CD4-positive, CD25-positive, alpha-beta regulatory T cell (primary cell): ENCODE measurements at regions not wholly inside any gene's neighbourhood (a gene's known extent, or its start where the extent isn't known, plus 50 kb on each side); places are given as distances from the start of the nearest gene placed in this dataset.
A peak's percentile ranks its signal among the peaks of the same experiment; 100 is the strongest.

Source experiments
- ATAC-seq, 2 donors: fragments of 150-1000 bp; cut with Tn5 transposase; one replicate each; pipeline ENCODE4 v1.10.0; 2021; ENCODE audit warnings: low read depth in 2 of 2, moderate number of reproducible peaks in 2 of 2, moderate library complexity in 1 of 2
- DNase-seq, 3 donors: peaks; one replicate each; pipeline versions ENCODE4 v3.0.0 to v3.0.0-alpha.2; 2012 to 2022; ENCODE audit warnings: mixed read lengths in 1 of 3
- H3K27ac ChIP-seq: one replicate; pipeline ENCODE4 v1.7.0; 2013; ENCODE audit warnings: mild to moderate bottlenecking, low read length; ENCODE audit not compliant: insufficient read depth, poor library complexity, severe bottlenecking
- H3K27me3 ChIP-seq: one replicate; pipeline ENCODE4 v1.7.0; 2013; ENCODE audit warnings: low read length; ENCODE audit not compliant: control insufficient read depth, insufficient read depth
- H3K36me3 ChIP-seq: one replicate; pipeline ENCODE4 v1.7.0; 2013; ENCODE audit warnings: mild to moderate bottlenecking, low read length, moderate library complexity; ENCODE audit not compliant: control insufficient read depth, insufficient read depth
- H3K4me1 ChIP-seq: 2 replicates; pipeline ENCODE4 v1.7.0; 2013; ENCODE audit warnings: mild to moderate bottlenecking, low read length; ENCODE audit not compliant: insufficient read depth, control insufficient read depth, poor library complexity, severe bottlenecking
- H3K4me3 ChIP-seq: one replicate; pipeline ENCODE4 v1.7.0; 2013; ENCODE audit warnings: low read depth, mild to moderate bottlenecking, low read length, moderate library complexity
- H3K9me3 ChIP-seq, 2 experiments: 1 replicate in 1 of 2; 2 replicates in 1 of 2; pipeline ENCODE4 v1.7.0; 2013; ENCODE audit warnings: low read length in 2 of 2, mild to moderate bottlenecking in 1 of 2, moderate library complexity in 1 of 2; ENCODE audit not compliant: control insufficient read depth in 2 of 2
- H3K27ac Mint-ChIP-seq, 3 donors: one replicate each; pipeline ENCODE4 v1.8.0; 2020 to 2022; ENCODE audit warnings: mild to moderate bottlenecking in 3 of 3, mixed read lengths in 3 of 3, moderate library complexity in 2 of 3
- H3K27me3 Mint-ChIP-seq: one replicate; pipeline ENCODE4 v1.8.0; 2022; ENCODE audit warnings: mild to moderate bottlenecking, mixed read lengths
- H3K36me3 Mint-ChIP-seq: one replicate; pipeline ENCODE4 v1.8.0; 2020; ENCODE audit warnings: mixed read lengths
- H3K4me1 Mint-ChIP-seq, 4 donors: one replicate each; pipeline ENCODE4 v1.8.0; 2020 to 2022; ENCODE audit warnings: mixed read lengths in 4 of 4, mild to moderate bottlenecking in 1 of 4
- H3K4me3 Mint-ChIP-seq, 4 donors: one replicate each; pipeline ENCODE4 v1.8.0; 2020 to 2022; ENCODE audit warnings: mild to moderate bottlenecking in 4 of 4, mixed read lengths in 4 of 4, moderate library complexity in 3 of 4
- H3K9me3 Mint-ChIP-seq, 7 donors: one replicate each; pipeline ENCODE4 v1.8.0; 2020 to 2022; ENCODE audit warnings: mixed read lengths in 7 of 7, mild to moderate bottlenecking in 3 of 7, moderate library complexity in 2 of 7

DNA sequence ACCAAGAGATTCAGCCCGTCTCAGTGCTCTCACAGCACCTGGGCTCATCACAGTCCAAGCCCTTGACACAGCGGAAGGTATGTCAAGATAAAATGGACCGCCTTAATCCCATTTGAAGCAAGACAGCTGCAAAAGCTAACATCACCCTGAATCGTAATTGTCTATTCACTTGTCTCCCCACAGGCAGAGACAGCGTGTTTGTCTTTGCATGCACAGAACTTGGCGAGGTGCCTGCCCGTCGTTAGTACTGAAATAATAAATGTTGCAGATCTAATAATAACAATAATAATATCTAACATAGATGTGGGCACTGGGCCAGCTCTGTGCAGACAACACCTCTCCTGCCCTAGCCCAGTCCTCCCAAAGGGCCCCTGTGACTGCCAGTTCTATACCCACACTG, 271.7 kb downstream of the NPHP4 start:
- DNase-seq (no peak), ATAC-seq (no peak)
- Mint-ChIP-seq H3K27me3 (peaks cover 10% of the 10 kb centered on the region), H3K27ac (no peak overlapping the region), H3K36me3 (no peaks in the 10 kb centered on the region), H3K9me3 (peaks cover 0 to 4% (median 1%) of the 10 kb centered on the region in 7 donors), H3K4me3 (peak overlapping the region in 1 of 4 donors; percentile 19), H3K4me1 (no peaks in the 10 kb centered on the region)
- Histone ChIP-seq H3K36me3 (no peaks in the 10 kb centered on the region), H3K4me1 (no peaks in the 10 kb centered on the region), H3K27me3 (no peaks in the 10 kb centered on the region), H3K9me3 (peaks cover 0 to under 1% of the 10 kb centered on the region in 2 experiments), H3K27ac (no peak overlapping the region), H3K4me3 (no peak overlapping the region)

DNA sequence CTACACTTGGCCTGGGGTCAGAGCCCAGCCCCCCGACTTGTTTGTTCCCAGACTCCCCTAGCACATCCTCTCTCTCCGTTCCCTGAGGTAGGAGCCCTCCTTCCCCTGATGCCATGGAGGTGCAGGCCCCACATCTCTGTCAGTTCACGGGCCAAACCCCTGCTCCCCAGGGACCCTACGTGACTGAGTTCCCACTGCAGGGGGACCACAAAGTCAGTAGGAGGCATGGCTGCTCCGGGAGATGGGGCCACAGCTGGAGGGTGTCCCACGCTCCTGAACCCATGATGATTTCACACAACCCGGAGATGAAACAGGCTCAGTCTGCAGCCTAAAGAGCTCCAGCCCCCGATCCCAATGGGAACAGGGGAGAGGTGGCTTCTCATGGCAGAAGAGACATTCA, 272.2 kb downstream of the NPHP4 start:
- Mint-ChIP-seq H3K27me3 (peaks cover 10% of the 10 kb centered on the region), H3K4me3 (peak overlapping the region in 1 of 4 donors; percentile 19), H3K9me3 (peaks cover 0 to 8% (median 1%) of the 10 kb centered on the region in 7 donors), H3K27ac (no peak overlapping the region), H3K4me1 (no peaks in the 10 kb centered on the region), H3K36me3 (no peaks in the 10 kb centered on the region)
- H3K27me3 ChIP-seq = no peaks in the 10 kb centered on the region
- H3K4me1 ChIP-seq = no peaks in the 10 kb centered on the region
- DNase-seq (no peak), ATAC-seq (no peak)
- H3K4me3 ChIP-seq = no peak overlapping the region
- peaks cover 0 to 5% of the 10 kb centered on the region in 2 experiments for H3K9me3 ChIP-seq
- H3K36me3 ChIP-seq = no peaks in the 10 kb centered on the region
- no peak overlapping the region for H3K27ac ChIP-seq

DNA sequence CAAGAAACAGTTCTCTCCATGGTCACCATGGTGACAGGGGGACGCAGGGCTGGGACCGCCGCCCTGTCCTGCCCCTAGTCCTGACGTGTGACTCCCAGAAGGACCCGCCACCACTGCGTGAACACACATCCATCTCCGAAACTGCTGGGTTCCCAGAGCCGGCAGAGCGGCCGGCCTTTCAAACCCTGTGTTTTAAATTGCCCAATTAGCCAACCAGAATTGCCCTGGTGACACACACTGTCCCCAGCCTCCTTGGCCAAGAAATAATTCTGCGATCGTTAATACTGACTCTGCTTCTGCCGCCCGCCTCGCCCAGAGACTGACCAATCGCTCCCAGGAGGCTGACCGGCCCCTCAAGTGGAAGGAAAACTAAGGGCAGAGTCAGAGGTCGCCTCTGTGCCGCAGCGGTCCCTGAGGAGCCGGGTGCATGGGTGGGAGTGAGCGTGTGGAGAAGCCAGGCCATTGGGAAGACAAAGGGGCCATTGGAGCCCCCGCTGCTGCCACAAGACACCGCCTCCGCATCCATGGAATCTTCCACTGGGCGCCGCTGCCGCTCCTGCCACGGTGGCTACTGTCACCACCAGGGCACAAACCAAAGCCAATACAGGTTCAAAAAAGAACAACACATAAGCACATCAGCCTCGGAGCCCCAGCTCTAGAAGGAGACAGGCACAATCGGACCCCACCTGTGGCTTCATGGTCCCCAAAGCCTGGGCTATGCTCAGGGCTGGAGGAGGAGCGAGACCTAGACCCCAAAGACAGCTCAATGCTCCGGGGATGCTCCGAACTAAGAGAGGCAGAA, 273.2 kb downstream of the NPHP4 start:
- Histone ChIP-seq H3K27ac (no peak overlapping the region), H3K9me3 (peaks cover 0 to 5% of the 10 kb centered on the region in 2 experiments), H3K4me1 (no peaks in the 10 kb centered on the region), H3K27me3 (no peaks in the 10 kb centered on the region), H3K4me3 (no peak overlapping the region), H3K36me3 (no peaks in the 10 kb centered on the region)
- Mint-ChIP-seq H3K36me3 (no peaks in the 10 kb centered on the region), H3K4me3 (no peak overlapping the region), H3K4me1 (no peaks in the 10 kb centered on the region), H3K27me3 (peaks cover 10% of the 10 kb centered on the region), H3K9me3 (peaks cover 0 to 11% (median 1%) of the 10 kb centered on the region in 7 donors), H3K27ac (no peak overlapping the region)
- no peak for DNase-seq
- ATAC-seq = no peak

DNA sequence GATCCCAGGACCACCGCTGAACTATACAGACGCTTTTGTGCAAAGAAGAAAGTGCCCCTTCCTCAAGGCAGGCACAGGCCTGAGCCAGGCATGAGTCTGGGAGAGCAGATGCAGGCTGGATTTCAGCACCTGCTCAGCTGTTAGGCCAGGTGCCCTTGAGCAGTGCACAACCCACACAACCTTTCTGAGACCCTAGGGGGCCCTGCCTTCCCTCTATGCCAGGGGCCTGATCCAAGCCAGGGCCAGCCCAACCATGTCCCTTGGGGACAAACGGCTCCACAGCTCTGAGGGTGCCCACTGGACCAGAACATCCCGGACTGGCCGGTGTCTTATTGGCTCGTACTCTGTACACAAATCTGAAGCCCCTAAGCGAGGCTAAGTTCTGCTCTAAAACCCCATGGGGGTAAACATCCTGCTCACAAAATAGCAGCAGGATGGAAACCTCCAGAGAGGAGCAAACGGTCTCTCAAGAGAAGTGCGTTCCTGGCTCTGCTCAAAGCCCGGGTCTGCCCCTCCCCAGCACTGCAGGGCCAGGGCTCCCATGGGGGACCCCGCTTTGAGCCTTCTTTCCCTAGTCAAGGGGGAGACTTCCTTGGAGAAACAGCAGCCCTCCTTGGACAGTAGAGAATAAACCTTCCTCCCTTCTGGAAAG, 275.1 kb downstream of the NPHP4 start:
- H3K4me1 Mint-ChIP-seq = no peaks in the 10 kb centered on the region
- DNase-seq (no peak), ATAC-seq (no peak)
- Histone ChIP-seq H3K27me3 (no peaks in the 10 kb centered on the region), H3K4me3 (no peak overlapping the region), H3K36me3 (no peaks in the 10 kb centered on the region), H3K27ac (no peak overlapping the region), H3K9me3 (peaks cover 0 to 5% of the 10 kb centered on the region in 2 experiments), H3K4me1 (no peaks in the 10 kb centered on the region)
- H3K4me3 Mint-ChIP-seq = no peak overlapping the region
- peaks cover 0 to 11% (median 0%) of the 10 kb centered on the region in 7 donors for H3K9me3 Mint-ChIP-seq
- H3K27ac Mint-ChIP-seq = no peak overlapping the region
- H3K27me3 Mint-ChIP-seq = peaks cover 10% of the 10 kb centered on the region
- no peaks in the 10 kb centered on the region for H3K36me3 Mint-ChIP-seq

DNA sequence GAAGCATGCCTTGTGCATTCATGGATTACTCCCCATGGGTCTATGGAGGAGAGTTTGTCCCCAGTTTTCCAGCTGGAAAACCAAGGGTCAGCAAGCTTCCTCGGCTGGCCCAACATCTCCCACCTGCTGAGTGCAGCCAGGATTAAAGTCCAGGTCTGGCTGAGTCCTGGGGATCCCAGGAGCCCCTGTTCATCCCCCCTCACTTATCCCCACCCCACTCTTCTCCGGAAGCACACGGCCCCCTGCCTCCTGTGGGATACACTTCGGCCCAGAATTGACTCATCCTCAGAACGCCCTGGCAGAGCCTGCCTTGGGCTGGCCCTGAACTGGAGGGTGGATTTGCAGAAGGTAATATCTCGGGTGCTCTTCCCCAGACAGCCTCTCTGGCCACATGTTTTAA, 276.1 kb downstream of the NPHP4 start:
- H3K4me3 ChIP-seq = no peak overlapping the region
- no peak overlapping the region for H3K27ac ChIP-seq
- peaks cover 0 to 11% (median 0%) of the 10 kb centered on the region in 7 donors for H3K9me3 Mint-ChIP-seq
- peaks cover 0 to 5% of the 10 kb centered on the region in 2 experiments for H3K9me3 ChIP-seq
- H3K36me3 ChIP-seq = no peaks in the 10 kb centered on the region
- DNase-seq = no peak
- no peaks in the 10 kb centered on the region for H3K4me1 Mint-ChIP-seq
- no peak overlapping the region for H3K4me3 Mint-ChIP-seq
- no peaks in the 10 kb centered on the region for H3K27me3 ChIP-seq
- H3K4me1 ChIP-seq = no peaks in the 10 kb centered on the region
- no peak for ATAC-seq
- no peak overlapping the region for H3K27ac Mint-ChIP-seq
- H3K36me3 Mint-ChIP-seq = no peaks in the 10 kb centered on the region
- H3K27me3 Mint-ChIP-seq = peaks cover 10% of the 10 kb centered on the region

DNA sequence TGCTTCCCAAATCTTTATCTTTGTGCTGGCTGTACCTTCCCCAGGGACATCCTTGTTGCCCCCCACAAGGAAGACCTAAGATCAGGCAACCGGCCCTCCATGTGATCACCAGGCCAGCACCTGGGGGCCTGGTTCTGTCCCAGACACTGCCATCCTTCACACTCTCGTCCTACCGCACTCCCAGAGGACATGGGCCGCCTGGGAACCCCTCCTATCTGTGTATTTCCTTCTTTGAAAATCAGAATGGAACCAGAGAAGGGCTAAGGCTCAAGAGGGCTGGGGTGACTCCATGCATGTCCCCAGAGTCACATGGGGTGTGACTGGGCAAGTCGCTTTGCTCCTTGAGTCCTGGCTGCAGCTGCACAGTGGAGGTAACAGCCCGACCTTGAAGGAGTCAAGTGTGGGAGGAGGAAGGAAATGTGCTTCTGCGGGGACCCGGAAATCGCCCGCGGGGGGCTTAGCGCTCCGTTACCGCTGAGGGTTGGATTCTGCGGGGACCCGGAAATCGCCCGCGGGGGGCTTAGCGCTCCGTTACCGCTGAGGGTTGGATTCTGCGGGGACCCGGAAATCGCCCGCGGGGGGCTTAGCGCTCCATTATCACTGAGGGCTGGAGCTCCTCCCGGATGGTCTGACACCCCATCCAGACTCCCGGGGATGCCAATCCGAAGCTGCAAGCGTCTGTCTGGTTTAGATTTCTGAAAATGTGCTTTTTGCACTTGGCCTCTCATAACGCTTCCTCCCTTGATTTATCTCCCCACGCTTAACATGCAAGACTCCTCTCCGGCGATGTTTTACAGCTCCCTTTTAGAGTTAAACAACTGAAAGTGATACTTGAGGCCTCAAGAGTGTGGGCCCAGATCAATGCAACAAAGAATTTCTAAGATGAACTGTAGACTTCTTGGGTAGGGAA, 278.9 kb downstream of the NPHP4 start:
- Mint-ChIP-seq H3K27ac (peak overlapping the region in 2 of 3 donors; percentile 41 to 43), H3K27me3 (peaks cover 10% of the 10 kb centered on the region), H3K4me3 (peak overlapping the region in 3 of 4 donors; percentile 13 to 72 (median 54)), H3K9me3 (peaks cover 0 to 11% (median 0%) of the 10 kb centered on the region in 7 donors), H3K36me3 (no peaks in the 10 kb centered on the region), H3K4me1 (no peaks in the 10 kb centered on the region)
- no peaks in the 10 kb centered on the region for H3K4me1 ChIP-seq
- no peak overlapping the region for H3K4me3 ChIP-seq
- H3K27ac ChIP-seq = no peak overlapping the region
- H3K9me3 ChIP-seq = peaks cover 0 to 5% of the 10 kb centered on the region in 2 experiments
- ATAC-seq (peak in 1 of 2 donors; percentile 16), DNase-seq (peak in 1 of 3 donors; percentile 0)
- no peaks in the 10 kb centered on the region for H3K36me3 ChIP-seq
- no peaks in the 10 kb centered on the region for H3K27me3 ChIP-seq

DNA sequence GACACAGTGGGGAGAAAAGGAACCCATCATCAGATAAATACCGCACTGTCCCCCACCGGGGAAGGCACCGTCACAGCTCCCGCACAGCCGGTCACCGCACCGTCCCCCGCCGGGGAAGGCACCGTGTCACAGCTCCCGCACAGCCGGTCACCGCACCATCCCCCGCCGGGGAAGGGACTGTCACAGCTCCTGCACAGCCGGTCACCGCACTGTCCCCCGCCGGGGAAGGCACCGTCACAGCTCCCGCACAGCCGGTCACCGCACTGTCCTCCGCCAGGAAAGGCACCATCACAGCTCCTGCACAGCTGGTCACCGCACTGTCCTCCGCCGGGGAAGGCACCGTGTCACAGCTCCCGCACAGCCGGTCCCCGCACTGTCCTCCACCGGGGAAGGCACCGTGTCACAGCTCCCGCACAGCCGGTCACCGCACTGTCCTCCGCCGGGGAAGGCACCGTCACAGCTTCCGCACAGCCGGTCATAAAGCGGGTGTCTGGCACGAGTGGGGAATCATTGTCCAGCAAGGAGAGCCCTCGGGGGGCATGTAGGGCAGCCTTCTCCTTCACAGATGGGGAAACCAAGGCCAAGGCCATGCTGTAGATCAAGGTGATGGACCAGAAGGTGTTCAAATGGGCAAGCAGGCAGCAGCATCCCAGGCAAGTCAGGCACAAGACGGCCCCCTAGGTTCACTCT, 280.1 kb downstream of the NPHP4 start:
- DNase-seq (no peak), ATAC-seq (no peak)
- no peaks in the 10 kb centered on the region for H3K27me3 ChIP-seq
- Mint-ChIP-seq H3K27ac (no peak overlapping the region), H3K4me3 (no peak overlapping the region), H3K9me3 (peaks cover 0 to 11% (median 0%) of the 10 kb centered on the region in 7 donors), H3K4me1 (no peaks in the 10 kb centered on the region), H3K27me3 (peaks cover 10% of the 10 kb centered on the region), H3K36me3 (no peaks in the 10 kb centered on the region)
- H3K4me3 ChIP-seq = no peak overlapping the region
- no peak overlapping the region for H3K27ac ChIP-seq
- no peaks in the 10 kb centered on the region for H3K4me1 ChIP-seq
- H3K9me3 ChIP-seq = peaks cover 0 to 5% of the 10 kb centered on the region in 2 experiments
- H3K36me3 ChIP-seq = no peaks in the 10 kb centered on the region
